Skin epidermis (tissue), 12 donors: ENCODE measurements at regions not wholly inside any gene's neighbourhood (a gene's known extent, or its start where the extent isn't known, plus 50 kb on each side); places are given as distances from the start of the nearest gene placed in this dataset.

Source experiments
- H3K27ac ChIP-seq, 21 experiments: fragments of 200-600 bp; sonication (generic) in 11 of 21; one replicate each; pipeline ENCODE4 v1.5.0; 2020; ENCODE audit warnings: mild to moderate bottlenecking in 3 of 21, inconsistent platforms in 2 of 21, moderate library complexity in 2 of 21
- H3K4me3 ChIP-seq, 7 experiments: fragments of 200-600 bp; sonication (generic) in 2 of 7; one replicate each; pipeline ENCODE4 v1.5.0; 2020; ENCODE audit warnings: inconsistent platforms in 2 of 7, mild to moderate bottlenecking in 2 of 7, moderate library complexity in 1 of 7

DNA sequence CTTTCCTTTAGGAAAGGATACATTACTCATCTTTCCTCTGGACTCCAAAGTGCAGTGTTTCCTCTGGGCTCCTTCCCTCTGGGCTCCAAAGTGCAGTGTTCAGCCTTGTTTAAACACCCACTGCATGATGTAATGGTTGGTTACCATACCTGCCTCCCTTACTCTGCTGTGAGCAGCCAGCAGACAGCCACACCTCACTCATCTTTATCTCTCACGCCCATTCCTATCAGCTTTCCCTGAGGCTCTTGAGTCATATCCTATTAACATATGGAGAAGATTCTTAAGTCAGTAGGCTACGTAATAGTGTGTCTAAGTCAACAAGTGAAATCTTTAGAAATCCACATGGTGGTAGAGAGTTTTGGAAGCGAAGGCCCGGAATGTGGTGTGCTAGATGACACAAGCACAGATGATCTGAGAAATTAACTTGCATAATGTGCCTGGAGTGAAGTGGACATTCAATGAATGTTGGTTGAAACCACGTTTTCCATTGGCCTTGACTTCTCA lies 97.2 kb upstream of the CTNNB1 start:
- Histone ChIP-seq H3K4me3 (no peak overlapping the region), H3K27ac (peak overlapping the region in 1 of 21 experiments; percentile 17)

- H3K4me3 ChIP-seq, result no peak overlapping the region
- H3K27ac ChIP-seq, result peak overlapping the region in 1 of 21 experiments; percentile 17
These were observed 96.6 kb upstream of the CTNNB1 start for GRCh38 chr3:41102750-41103149.

DNA sequence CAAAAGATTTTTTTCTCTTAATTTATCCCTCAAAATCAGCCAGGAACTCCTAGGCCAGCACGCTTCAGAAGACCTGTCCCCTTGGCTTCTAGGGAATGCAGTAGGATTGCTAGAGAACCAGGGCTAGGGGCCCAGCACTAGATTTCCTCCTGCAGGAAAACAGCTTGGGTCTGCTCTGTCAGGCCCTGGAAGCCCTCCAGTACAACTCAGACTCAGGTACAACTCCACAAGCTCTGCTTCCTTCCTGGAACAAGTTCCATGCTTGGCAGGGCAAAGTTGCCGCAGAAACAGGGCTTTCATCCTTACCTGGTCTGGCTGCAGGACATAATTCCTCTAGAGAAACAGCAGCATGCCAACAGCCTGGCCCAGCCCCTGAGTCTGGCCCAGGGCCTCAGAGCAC lies 96.1 kb upstream of the CTNNB1 start:
- Histone ChIP-seq H3K27ac (peak overlapping the region in 1 of 21 experiments; percentile 17), H3K4me3 (no peak overlapping the region)

DNA sequence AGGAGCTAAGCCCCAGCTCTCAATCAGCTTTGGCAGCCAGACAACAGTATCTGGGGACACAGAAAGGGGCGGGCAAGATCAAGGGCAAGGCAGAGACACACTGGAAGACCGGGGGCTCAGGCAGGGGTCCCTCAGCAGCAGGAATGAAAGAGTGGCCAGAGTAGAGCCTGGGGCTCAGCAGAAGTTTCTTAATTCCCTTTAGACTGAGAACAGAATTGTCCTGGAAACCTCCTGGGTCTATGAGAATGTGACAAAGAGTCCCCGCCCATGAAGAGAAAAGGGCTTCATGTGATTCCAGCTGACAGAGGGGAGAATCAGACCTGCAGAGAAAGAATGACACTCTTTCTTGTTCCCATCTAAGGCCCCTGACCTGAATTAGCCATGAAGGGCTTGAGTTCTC lies 95.2 kb upstream of the CTNNB1 start:
- Histone ChIP-seq H3K4me3 (no peak overlapping the region), H3K27ac (no peak overlapping the region)

DNA sequence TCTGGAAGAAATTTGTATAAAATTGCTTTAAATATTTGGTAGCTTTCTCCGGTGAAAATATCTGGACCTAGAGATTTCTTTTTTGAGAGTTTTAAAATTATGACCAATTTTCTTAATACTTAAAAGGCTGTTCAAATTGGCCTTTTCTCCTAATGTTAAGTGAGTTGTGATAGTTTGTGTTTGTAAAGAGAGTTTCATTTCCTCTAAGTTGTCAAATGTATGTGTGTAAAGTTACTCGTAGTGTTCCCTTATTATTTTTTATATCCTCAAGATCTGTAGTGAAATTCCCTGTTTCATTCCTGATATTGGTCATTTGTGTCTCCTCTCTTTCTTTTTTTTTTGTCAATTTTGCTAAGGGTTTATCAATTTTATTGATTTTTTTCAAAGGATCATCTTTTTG lies 92.6 kb upstream of the CTNNB1 start:
- no peak overlapping the region for H3K4me3 ChIP-seq
- H3K27ac ChIP-seq, result no peak overlapping the region

- no peak overlapping the region for H3K27ac ChIP-seq
- no peak overlapping the region for H3K4me3 ChIP-seq
These were observed 88.3 kb upstream of the CTNNB1 start for GRCh38 chr3:41111011-41111410.

- H3K4me3 ChIP-seq, result no peak overlapping the region
- no peak overlapping the region for H3K27ac ChIP-seq
These were observed 86.8 kb upstream of the CTNNB1 start for GRCh38 chr3:41112466-41112865.

- H3K27ac ChIP-seq, result no peak overlapping the region
- no peak overlapping the region for H3K4me3 ChIP-seq
These were observed 84.2 kb upstream of the CTNNB1 start for GRCh38 chr3:41115069-41115468.

GRCh38 chr3:41116851-41117250 lies 82.5 kb upstream of the CTNNB1 start:
- no peak overlapping the region for H3K4me3 ChIP-seq
- H3K27ac ChIP-seq, result peak overlapping the region in 13 of 21 experiments; percentile 2 to 82 (median 54)

DNA sequence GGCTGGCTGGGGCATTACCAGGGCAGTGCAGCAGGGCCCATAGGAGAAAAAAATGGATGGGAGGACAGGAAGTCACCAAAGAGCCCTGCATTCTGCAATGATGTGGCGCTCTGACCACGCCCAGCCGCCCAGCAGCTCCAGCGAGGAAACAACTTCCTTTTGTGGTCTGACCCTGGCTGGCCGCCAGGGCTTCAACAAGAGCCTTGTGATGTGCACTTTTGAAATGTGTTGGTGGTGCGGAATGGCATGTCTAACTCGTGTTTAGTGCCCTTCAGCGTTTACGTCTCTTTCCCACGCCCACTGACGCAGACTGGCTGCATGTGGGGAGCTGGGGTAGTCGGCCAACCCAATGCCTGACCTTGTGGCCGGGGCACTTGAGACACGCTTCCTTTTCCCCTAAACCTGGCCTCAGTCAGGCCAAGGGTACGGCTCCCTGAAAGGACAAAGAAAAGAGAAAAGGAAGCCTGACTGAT lies 81.9 kb upstream of the CTNNB1 start:
- peak overlapping the region in 19 of 21 experiments; percentile 2 to 82 (median 58) for H3K27ac ChIP-seq
- no peak overlapping the region for H3K4me3 ChIP-seq

- Histone ChIP-seq H3K4me3 (no peak overlapping the region), H3K27ac (peak overlapping the region in 3 of 21 experiments; percentile 58 to 76 (median 72))
These were observed 80.6 kb upstream of the CTNNB1 start for GRCh38 chr3:41118461-41119390.

DNA sequence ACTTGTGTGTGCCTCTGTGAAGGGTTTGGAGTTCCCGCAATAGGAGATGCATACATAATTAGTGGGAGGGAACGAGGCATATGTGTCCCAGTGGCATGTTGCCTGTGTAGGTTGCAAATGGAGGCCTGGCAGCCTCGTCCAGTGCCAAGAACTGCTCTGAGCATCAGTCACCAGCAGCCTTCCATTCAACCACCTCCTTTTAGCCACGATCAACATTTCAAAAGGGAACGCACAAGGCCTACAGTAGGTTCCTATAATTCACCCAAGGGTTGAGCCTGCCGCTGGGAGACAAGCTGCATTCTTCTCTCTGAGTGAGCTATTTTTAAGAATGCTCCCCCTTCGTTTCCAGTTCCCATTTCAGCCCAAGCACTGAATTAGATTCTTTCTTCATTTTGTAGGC lies 78.8 kb upstream of the CTNNB1 start:
- peak overlapping the region in 4 of 21 experiments; percentile 16 to 54 (median 40) for H3K27ac ChIP-seq

GRCh38 chr3:41125258-41125657 lies 74.0 kb upstream of the CTNNB1 start:
- Histone ChIP-seq H3K27ac (no peak overlapping the region), H3K4me3 (no peak overlapping the region)

More for the DNA sequence above, 78.8 kb upstream of the CTNNB1 start:
- H3K4me3 ChIP-seq, result no peak overlapping the region

DNA sequence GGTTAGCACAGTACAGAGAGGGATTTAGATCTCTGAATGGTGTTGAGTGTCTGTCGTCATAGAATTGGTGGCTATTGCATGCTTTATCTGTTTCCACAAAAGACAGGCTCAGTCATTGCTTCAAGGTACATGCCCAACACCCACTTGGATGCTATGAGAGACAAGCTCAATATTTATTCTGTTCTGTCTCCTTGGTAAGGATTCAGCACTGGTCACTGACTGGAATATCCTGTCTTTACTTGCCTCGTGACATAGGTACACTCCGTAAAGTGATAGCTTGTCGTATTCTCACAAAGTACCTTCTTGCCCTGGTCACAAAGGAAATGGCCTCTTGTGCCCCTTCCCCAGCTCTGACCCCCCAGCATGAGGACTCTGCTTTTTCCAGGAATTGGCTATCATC lies 72.8 kb upstream of the CTNNB1 start:
- Histone ChIP-seq H3K27ac (no peak overlapping the region), H3K4me3 (no peak overlapping the region)

DNA sequence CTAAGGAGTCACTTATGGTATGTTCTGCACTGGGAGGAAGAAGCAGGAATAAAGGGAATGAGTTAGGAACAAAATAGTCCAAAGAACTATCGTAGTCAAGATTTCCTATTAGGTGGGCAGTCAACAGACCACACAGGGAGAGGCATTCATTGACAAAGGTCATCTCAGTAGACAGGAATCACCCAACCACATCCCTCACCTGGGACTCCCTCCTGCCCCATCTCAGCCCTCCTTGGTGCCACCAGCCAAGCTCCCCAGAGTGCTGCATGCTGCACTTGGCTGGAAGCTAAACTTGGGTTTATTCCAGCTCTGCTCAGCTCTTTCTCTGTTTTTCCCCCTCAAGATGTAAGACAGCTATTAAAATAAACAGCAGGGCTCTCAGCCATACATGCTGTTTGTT lies 72.3 kb upstream of the CTNNB1 start:
- H3K27ac ChIP-seq, result no peak overlapping the region
- no peak overlapping the region for H3K4me3 ChIP-seq

- H3K4me3 ChIP-seq, result no peak overlapping the region
- H3K27ac ChIP-seq, result no peak overlapping the region
These were observed 71.9 kb upstream of the CTNNB1 start for GRCh38 chr3:41127414-41127813.

- no peak overlapping the region for H3K27ac ChIP-seq
- H3K4me3 ChIP-seq, result no peak overlapping the region
These were observed 69.6 kb upstream of the CTNNB1 start for GRCh38 chr3:41129731-41130130.

GRCh38 chr3:41131224-41131623 lies 68.1 kb upstream of the CTNNB1 start:
- no peak overlapping the region for H3K27ac ChIP-seq
- H3K4me3 ChIP-seq, result no peak overlapping the region

DNA sequence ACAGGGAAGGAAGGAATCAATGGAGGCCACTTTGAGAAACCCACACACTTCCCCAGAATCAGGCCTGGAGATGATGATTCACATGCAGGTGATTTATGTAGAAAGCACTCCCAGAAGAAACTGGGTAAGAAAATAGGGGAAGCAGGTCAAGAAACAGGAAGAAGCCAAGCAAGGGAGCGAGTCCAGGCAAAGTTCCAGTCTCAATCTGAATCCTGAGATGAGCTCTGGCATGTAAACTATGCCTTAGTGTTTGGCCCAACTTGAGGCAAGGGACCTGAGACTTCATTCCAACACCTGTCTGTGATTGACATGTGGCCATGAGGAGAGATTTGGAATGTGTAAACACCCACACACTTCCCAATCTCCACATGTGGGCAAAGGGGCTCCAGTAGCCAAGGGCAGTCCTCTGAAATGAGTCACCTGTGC lies 61.6 kb upstream of the CTNNB1 start:
- Histone ChIP-seq H3K4me3 (no peak overlapping the region), H3K27ac (no peak overlapping the region)

DNA sequence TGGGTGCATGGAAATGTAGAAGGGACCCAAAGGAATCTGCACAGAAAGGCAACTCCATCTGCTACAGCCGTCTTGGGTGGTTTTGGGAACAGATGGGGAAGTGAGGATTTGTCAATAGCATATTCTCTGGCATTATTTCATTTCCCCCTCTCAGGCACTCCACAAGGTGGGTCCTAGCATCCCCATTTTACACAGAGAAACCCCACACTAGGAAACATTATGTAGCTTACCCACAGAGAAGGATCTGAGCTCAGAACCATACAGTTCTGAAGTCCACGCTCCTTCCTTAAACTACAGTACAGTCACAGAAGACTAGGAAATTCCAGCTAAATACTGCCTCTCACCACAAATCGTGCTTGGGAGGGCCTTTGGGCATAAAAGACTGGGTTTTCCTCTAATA lies 61.2 kb upstream of the CTNNB1 start:
- Histone ChIP-seq H3K4me3 (no peak overlapping the region), H3K27ac (no peak overlapping the region)

- Histone ChIP-seq H3K27ac (peak overlapping the region in 1 of 21 experiments; percentile 20), H3K4me3 (no peak overlapping the region)
These were observed 60.7 kb upstream of the CTNNB1 start for GRCh38 chr3:41138601-41139000.
